ENCODE measurements at regions not wholly inside any gene's neighbourhood (a gene's known extent, or its start where the extent isn't known, plus 50 kb on each side); places are given as distances from the start of the nearest gene placed in this dataset.

GRCh38 chr2:14354231-14354630 is 278.3 kb upstream of the LRATD1 start:
- TF ChIP-seq YY1 (IDR thresholded peaks at IDR 0.05; ENCODE audit: insufficient read depth, insufficient read length) (no peak), ZNF274 (IDR thresholded peaks at IDR 0.05; ENCODE audit: low read depth, low read length) (no peak)

Measured in NT2/D1 (cell line).